Pancreas (tissue), 10 donors: ENCODE measurements at regions not wholly inside any gene's neighbourhood (a gene's known extent, or its start where the extent isn't known, plus 50 kb on each side); places are given as distances from the start of the nearest gene placed in this dataset.

Experiments
- ATAC-seq, 4 donors: fragments of 200-7000 bp; cut with Tn5 transposase; one replicate each; pipeline versions ENCODE4 v1.8.0 to v1.9.1; 2020; ENCODE audit warnings: mild to moderate bottlenecking in 4 of 4, moderate library complexity in 4 of 4
- DNase-seq, 6 donors: peaks; one replicate each; pipeline ENCODE4 v3.0.0-alpha.2; 2020
- FAIRE-seq: peaks from 2 replicates; lab custom pipeline; 2012; peaks lifted over from hg19 to GRCh38; lab: Jason Lieb, UNC
- H3K27ac ChIP-seq, 4 donors: fragments of 200-600 bp; sonication (generic); 1 replicate in 3 of 4; 2 replicates in 1 of 4; pipeline versions ENCODE4 v1.5.0 to v1.8.0; 2020
- H3K27me3 ChIP-seq, 4 donors: fragments of 200-600 bp; one replicate each; pipeline ENCODE4 v1.8.0; 2021
- H3K36me3 ChIP-seq, 3 donors: fragments of 200-600 bp; sonication (generic) in 1 of 3; one replicate each; pipeline versions ENCODE4 v1.5.0 to v1.8.0; 2020 to 2021
- H3K4me1 ChIP-seq, 3 donors: fragments of 200-600 bp; one replicate each; pipeline ENCODE4 v1.8.0; 2021
- H3K4me3 ChIP-seq, 4 donors: fragments of 200-600 bp; sonication (generic) in 2 of 4; one replicate each; pipeline versions ENCODE4 v1.5.0 to v1.8.0; 2020 to 2021
- H3K9me3 ChIP-seq, 4 donors: fragments of 200-600 bp; one replicate each; pipeline ENCODE4 v1.8.0; 2021
- CTCF ChIP-seq, 4 donors: fragments of 200-600 bp; sonication (generic) in 3 of 4; IDR thresholded peaks; one replicate each; pipeline versions ENCODE4 v1.5.0 to v1.8.0; 2021; ENCODE audit warnings: antibody characterized with exemption in 4 of 4
- WGBS, 2 donors: extraction: QIAGEN DNeasy Blood & Tissue Kit; methylation state at CpG; one replicate each; pipeline ENCODE4 v1.1.7; 2013; 5-methylcytosine and 5-hydroxymethylcytosine counted together
- intact Hi-C, 3 donors: fragments of 100-400 bp; cut with DNase I; formaldehyde crosslinking; loops; one replicate each; pipeline versions ENCODE4 v1.11.1 to v1.14.2; 2022
- donor health status: healthy with polysubstance abuse.
- donor health status: DM: no; HTN: no; CAD: no; lungs with moderate emphysema.
- donor health status: DM: no; HTN: no; CAD: no.
- donor health status: control.
- donor health status: control.
- donor health status: Bipolar disorder and iron deficiency.
- donor health status: DM: yes; HTN: yes; CAD: no.
- donor health status: DM: no; HTN: no; CAD: no.
- donor health status: DM: no; HTN: no; CAD: no.
- donor health status: DM: yes; HTN: yes; CAD: no.

GRCh38 chr11:16406226-16406625, 49.9 kb upstream of the SOX6 start:
- ATAC-seq = no peak
- WGBS, 2 donors = 94 to 100% methylated on average over 1 of the region's 1 CpG

More at GRCh38 chr11:16406226-16406625, 49.9 kb upstream of the SOX6 start:
- Histone ChIP-seq H3K36me3 (no peaks in the 10 kb centered on the region), H3K4me3 (no peak overlapping the region), H3K27ac (no peak overlapping the region), H3K9me3 (no peaks in the 10 kb centered on the region), H3K4me1 (no peaks in the 10 kb centered on the region), H3K27me3 (no peaks in the 10 kb centered on the region)
- no peak for TF ChIP-seq CTCF (IDR thresholded peaks at IDR 0.05)
- FAIRE-seq (no peak), DNase-seq (no peak)
- intact Hi-C loops = no loop called here
